ENCODE measurements at regions not wholly inside any gene's neighbourhood (a gene's known extent, or its start where the extent isn't known, plus 50 kb on each side); places are given as distances from the start of the nearest gene placed in this dataset.

DNA sequence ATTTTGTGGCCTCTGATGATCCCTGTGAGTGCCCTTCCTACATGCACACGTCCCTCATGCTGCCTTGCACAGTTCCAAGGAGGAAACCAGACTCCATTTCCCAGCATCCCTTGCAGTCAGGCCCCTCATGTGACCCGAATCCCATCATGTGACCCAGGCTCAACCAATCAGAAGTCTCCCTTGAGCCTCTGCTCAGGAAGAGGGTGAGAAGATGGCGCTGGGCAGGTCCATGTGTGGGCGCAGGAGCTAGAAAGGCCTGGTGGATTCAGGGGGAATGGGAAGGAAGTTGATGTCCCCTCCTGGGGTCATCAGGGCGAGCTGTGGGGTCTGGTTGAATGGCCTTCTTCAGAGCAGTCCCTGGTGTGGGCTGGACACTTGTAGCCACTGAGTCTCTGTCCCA lies 240.5 kb downstream of the ADGRD1 start:
- TF ChIP-seq, protein P1, sequence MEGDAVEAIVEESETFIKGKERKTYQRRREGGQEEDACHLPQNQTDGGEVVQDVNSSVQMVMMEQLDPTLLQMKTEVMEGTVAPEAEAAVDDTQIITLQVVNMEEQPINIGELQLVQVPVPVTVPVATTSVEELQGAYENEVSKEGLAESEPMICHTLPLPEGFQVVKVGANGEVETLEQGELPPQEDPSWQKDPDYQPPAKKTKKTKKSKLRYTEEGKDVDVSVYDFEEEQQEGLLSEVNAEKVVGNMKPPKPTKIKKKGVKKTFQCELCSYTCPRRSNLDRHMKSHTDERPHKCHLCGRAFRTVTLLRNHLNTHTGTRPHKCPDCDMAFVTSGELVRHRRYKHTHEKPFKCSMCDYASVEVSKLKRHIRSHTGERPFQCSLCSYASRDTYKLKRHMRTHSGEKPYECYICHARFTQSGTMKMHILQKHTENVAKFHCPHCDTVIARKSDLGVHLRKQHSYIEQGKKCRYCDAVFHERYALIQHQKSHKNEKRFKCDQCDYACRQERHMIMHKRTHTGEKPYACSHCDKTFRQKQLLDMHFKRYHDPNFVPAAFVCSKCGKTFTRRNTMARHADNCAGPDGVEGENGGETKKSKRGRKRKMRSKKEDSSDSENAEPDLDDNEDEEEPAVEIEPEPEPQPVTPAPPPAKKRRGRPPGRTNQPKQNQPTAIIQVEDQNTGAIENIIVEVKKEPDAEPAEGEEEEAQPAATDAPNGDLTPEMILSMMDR (IDR thresholded peaks at IDR 0.05): no peak
- no peak for TF ChIP-seq POLR2A (IDR thresholded peaks at IDR 0.05)
